ENCODE measurements at regions not wholly inside any gene's neighbourhood (a gene's known extent, or its start where the extent isn't known, plus 50 kb on each side); places are given as distances from the start of the nearest gene placed in this dataset.

- H3K27me3 ChIP-seq (ENCODE audit: insufficient read depth, low read depth): no peaks in the 10 kb centered on the region
- H4K20me1 ChIP-seq (ENCODE audit: insufficient read depth): no peaks in the 10 kb centered on the region
- no peak overlapping the region for H3K4me3 ChIP-seq (IDR thresholded peaks at IDR 0.05; ENCODE audit: insufficient read depth, low read depth, low read length)
- no peak overlapping the region for H3K27ac ChIP-seq
- no peaks in the 10 kb centered on the region for H3K4me1 ChIP-seq (ENCODE audit: low read depth, poor library complexity, severe bottlenecking)
- TF ChIP-seq, protein P1, sequence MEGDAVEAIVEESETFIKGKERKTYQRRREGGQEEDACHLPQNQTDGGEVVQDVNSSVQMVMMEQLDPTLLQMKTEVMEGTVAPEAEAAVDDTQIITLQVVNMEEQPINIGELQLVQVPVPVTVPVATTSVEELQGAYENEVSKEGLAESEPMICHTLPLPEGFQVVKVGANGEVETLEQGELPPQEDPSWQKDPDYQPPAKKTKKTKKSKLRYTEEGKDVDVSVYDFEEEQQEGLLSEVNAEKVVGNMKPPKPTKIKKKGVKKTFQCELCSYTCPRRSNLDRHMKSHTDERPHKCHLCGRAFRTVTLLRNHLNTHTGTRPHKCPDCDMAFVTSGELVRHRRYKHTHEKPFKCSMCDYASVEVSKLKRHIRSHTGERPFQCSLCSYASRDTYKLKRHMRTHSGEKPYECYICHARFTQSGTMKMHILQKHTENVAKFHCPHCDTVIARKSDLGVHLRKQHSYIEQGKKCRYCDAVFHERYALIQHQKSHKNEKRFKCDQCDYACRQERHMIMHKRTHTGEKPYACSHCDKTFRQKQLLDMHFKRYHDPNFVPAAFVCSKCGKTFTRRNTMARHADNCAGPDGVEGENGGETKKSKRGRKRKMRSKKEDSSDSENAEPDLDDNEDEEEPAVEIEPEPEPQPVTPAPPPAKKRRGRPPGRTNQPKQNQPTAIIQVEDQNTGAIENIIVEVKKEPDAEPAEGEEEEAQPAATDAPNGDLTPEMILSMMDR (conservative IDR thresholded peaks at IDR 0.05; ENCODE audit: low read depth, low read length): no peak
- H3K4me2 ChIP-seq: no peak overlapping the region
- no peak overlapping the region for H2AFZ ChIP-seq (ENCODE audit: low read depth)
- H3K36me3 ChIP-seq (ENCODE audit: insufficient read depth): no peaks in the 10 kb centered on the region
- no peaks in the 10 kb centered on the region for H3K79me2 ChIP-seq (ENCODE audit: insufficient read depth, low read depth)
- no peak overlapping the region for H3K9ac ChIP-seq
Observed at GRCh38 chr9:78613006-78613405, 316.1 kb downstream of the PSAT1 start.

DNA sequence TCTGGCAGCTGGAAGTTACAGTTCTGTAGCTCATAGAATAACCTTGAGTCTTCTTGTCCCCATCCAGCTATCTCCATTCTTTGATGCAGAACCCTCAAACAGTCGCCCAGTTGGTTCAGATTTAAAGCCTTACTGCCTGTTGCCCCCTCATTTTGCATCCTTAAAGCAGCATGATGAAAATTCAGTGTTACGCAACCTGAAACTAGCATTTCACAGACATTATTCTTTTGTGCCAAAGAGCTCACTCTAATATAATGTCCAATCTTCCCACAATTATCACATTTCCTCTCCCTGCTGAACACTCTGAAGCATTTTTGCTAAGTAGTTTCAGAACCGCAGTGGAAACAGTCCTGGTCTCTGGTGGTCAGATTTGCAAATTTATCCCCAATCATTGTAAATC, 318.0 kb downstream of the PSAT1 start:
- Histone ChIP-seq H3K9ac (no peak overlapping the region), H4K20me1 (ENCODE audit: insufficient read depth) (no peaks in the 10 kb centered on the region)

GRCh38 chr9:78615372-78615771, 318.4 kb downstream of the PSAT1 start:
- H2AFZ ChIP-seq (ENCODE audit: low read depth): no peak overlapping the region
- H3K4me3 ChIP-seq (IDR thresholded peaks at IDR 0.05; ENCODE audit: insufficient read depth, low read depth, low read length): no peak overlapping the region
- no peaks in the 10 kb centered on the region for H3K4me1 ChIP-seq (ENCODE audit: low read depth, poor library complexity, severe bottlenecking)
- no peaks in the 10 kb centered on the region for H3K36me3 ChIP-seq (ENCODE audit: insufficient read depth)
- no peaks in the 10 kb centered on the region for H3K79me2 ChIP-seq (ENCODE audit: insufficient read depth, low read depth)
- H3K4me2 ChIP-seq: no peak overlapping the region
- no peak overlapping the region for H3K9ac ChIP-seq
- TF ChIP-seq, protein P1 (conservative IDR thresholded peaks at IDR 0.05; ENCODE audit: low read depth, low read length): no peak
- H3K27ac ChIP-seq: no peak overlapping the region
- no peaks in the 10 kb centered on the region for H4K20me1 ChIP-seq (ENCODE audit: insufficient read depth)
- H3K27me3 ChIP-seq (ENCODE audit: insufficient read depth, low read depth): no peaks in the 10 kb centered on the region

More for the DNA sequence above, 318.0 kb downstream of the PSAT1 start:
- Histone ChIP-seq H3K79me2 (ENCODE audit: insufficient read depth, low read depth) (no peaks in the 10 kb centered on the region), H3K27me3 (ENCODE audit: insufficient read depth, low read depth) (no peaks in the 10 kb centered on the region), H2AFZ (ENCODE audit: low read depth) (no peak overlapping the region), H3K4me3 (IDR thresholded peaks at IDR 0.05; ENCODE audit: insufficient read depth, low read depth, low read length) (no peak overlapping the region), H3K27ac (no peak overlapping the region), H3K4me2 (no peak overlapping the region), H3K4me1 (ENCODE audit: low read depth, poor library complexity, severe bottlenecking) (no peaks in the 10 kb centered on the region), H3K36me3 (ENCODE audit: insufficient read depth) (no peaks in the 10 kb centered on the region)
- TF ChIP-seq, protein P1 (conservative IDR thresholded peaks at IDR 0.05; ENCODE audit: low read depth, low read length): no peak

DNA sequence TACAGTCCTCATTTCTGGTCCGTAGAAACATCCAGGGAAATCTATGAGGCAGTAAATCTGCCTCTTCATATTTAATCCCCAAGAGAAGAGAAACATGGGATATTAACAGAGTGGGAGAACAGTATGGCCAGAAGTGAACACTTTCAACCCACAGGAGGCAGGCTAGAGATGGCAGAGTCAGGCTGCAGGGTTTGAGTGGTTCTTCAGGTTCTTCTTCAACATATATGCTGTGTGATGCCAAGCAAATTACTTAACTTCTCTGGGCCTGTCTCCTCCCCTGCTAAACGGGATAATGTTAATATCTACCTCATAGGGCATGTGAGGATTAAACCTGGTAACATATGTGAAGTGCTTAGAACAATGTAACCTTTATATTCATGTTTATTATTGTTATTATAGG, 321.8 kb downstream of the PSAT1 start:
- Histone ChIP-seq H4K20me1 (ENCODE audit: insufficient read depth) (no peaks in the 10 kb centered on the region), H3K79me2 (ENCODE audit: insufficient read depth, low read depth) (no peaks in the 10 kb centered on the region), H2AFZ (ENCODE audit: low read depth) (no peak overlapping the region), H3K27me3 (ENCODE audit: insufficient read depth, low read depth) (no peaks in the 10 kb centered on the region), H3K4me2 (no peak overlapping the region), H3K9ac (no peak overlapping the region), H3K36me3 (ENCODE audit: insufficient read depth) (no peaks in the 10 kb centered on the region), H3K4me3 (IDR thresholded peaks at IDR 0.05; ENCODE audit: insufficient read depth, low read depth, low read length) (no peak overlapping the region), H3K4me1 (ENCODE audit: low read depth, poor library complexity, severe bottlenecking) (no peaks in the 10 kb centered on the region), H3K27ac (no peak overlapping the region)
- TF ChIP-seq, protein P1 (conservative IDR thresholded peaks at IDR 0.05; ENCODE audit: low read depth, low read length): no peak

Measured in KMS-11 (cell line).